ENCODE measurements at regions not wholly inside any gene's neighbourhood (a gene's known extent, or its start where the extent isn't known, plus 50 kb on each side); places are given as distances from the start of the nearest gene placed in this dataset.
A peak's percentile ranks its signal among the peaks of the same experiment; 100 is the strongest.

DNA sequence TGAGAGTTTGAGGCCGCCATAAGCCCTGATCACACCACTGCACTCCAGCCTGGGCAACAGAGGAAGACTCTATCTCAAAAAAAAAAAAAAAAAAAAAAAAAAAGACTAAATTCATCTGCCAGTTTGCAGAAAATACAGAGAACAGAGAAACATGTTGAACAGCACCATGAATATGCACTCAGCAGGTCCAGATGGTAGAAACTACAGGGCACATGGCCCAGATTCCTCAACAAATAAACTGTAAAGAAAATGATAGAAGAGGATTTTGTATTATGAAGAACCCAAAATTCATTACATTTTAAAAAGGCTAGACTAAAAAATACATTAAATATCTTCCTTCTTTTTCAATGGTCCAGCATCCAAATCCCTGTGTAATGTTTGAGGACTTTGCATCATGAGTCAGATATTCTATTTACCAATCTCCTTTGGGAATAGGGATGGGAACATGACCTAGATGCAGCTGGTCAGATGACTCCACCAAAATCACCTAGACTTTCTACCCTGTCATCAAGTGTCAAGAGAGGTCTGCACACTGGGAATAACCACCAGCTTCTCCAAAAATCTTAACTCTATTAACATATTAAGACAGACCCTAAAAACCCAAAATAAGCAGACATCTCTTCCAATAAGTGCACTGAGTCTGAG, 189.1 kb upstream of the TCF21 start:
- H3K9ac ChIP-seq (ENCODE audit: low read length): no peak overlapping the region

GRCh38 chr6:133701633-133702331, 187.1 kb upstream of the TCF21 start:
- no peak overlapping the region for H3K4me3 ChIP-seq (ENCODE audit: low read depth, low read length)
- H3K4ac ChIP-seq (ENCODE audit: low read depth, low read length): no peak overlapping the region
- H3K9ac ChIP-seq (ENCODE audit: low read length): peak overlapping the region; percentile 12
- H2AK5ac ChIP-seq (ENCODE audit: low read length): no peak overlapping the region
- H3K79me2 ChIP-seq (ENCODE audit: control insufficient read depth, insufficient read depth, low read length, poor library complexity): no peaks in the 10 kb centered on the region
- no peaks in the 10 kb centered on the region for H3K9me3 ChIP-seq (ENCODE audit: insufficient read depth, low read depth, low read length)
- H3K4me1 ChIP-seq (ENCODE audit: control insufficient read depth in 1 of 2, insufficient read depth in 2 of 2, low read length in 2 of 2): no peaks in the 10 kb centered on the region
- no peak overlapping the region for H2BK12ac ChIP-seq (ENCODE audit: low read length)
- peak overlapping the region; percentile 23 for H4K8ac ChIP-seq (ENCODE audit: low read depth, low read length)
- H3K27ac ChIP-seq (ENCODE audit: low read depth, low read length): no peak overlapping the region
- no peak overlapping the region for H2AFZ ChIP-seq (ENCODE audit: insufficient read depth, low read length, poor library complexity)
- H3K23ac ChIP-seq (ENCODE audit: low read length): no peak overlapping the region
- no peak overlapping the region for H2BK5ac ChIP-seq (ENCODE audit: low read depth, low read length, poor library complexity)
- H2BK120ac ChIP-seq (ENCODE audit: insufficient read depth, low read length, poor library complexity): no peak overlapping the region
- no peak overlapping the region for H3K14ac ChIP-seq (ENCODE audit: low read length)
- no peak overlapping the region for H4K12ac ChIP-seq (ENCODE audit: low read depth, low read length)
- DNase-seq: no peak
- H3K4me2 ChIP-seq (ENCODE audit: low read length): no peak overlapping the region
- no peaks in the 10 kb centered on the region for H3K36me3 ChIP-seq (ENCODE audit: control insufficient read depth in 1 of 2, insufficient read depth in 2 of 2, low read length in 2 of 2)
- no peak overlapping the region for H3K18ac ChIP-seq (ENCODE audit: low read length)
- H4K91ac ChIP-seq (ENCODE audit: low read depth, low read length): no peak overlapping the region
- no CpG with 5 or more reads among the region's 9 CpGs for WGBS (ENCODE audit: extremely low coverage, insufficient coverage, insufficient read length)
- no peaks in the 10 kb centered on the region for H3K79me1 ChIP-seq (ENCODE audit: low read length)
- H3K27me3 ChIP-seq (ENCODE audit: insufficient read depth, low read length): no peaks in the 10 kb centered on the region

More for the DNA sequence above, 189.1 kb upstream of the TCF21 start:
- Histone ChIP-seq H2BK12ac (ENCODE audit: low read length) (no peak overlapping the region), H4K8ac (ENCODE audit: low read depth, low read length) (no peak overlapping the region), H2AFZ (ENCODE audit: insufficient read depth, low read length, poor library complexity) (no peak overlapping the region), H3K27me3 (ENCODE audit: insufficient read depth, low read length) (no peaks in the 10 kb centered on the region), H3K18ac (ENCODE audit: low read length) (no peak overlapping the region), H2BK120ac (ENCODE audit: insufficient read depth, low read length, poor library complexity) (no peak overlapping the region), H3K4me3 (ENCODE audit: low read depth, low read length) (no peak overlapping the region), H3K36me3 (ENCODE audit: control insufficient read depth in 1 of 2, insufficient read depth in 2 of 2, low read length in 2 of 2) (no peaks in the 10 kb centered on the region), H4K91ac (ENCODE audit: low read depth, low read length) (no peak overlapping the region), H3K27ac (ENCODE audit: low read depth, low read length) (no peak overlapping the region), H2AK5ac (ENCODE audit: low read length) (no peak overlapping the region), H3K9me3 (ENCODE audit: insufficient read depth, low read depth, low read length) (no peaks in the 10 kb centered on the region), H3K23ac (ENCODE audit: low read length) (no peak overlapping the region), H3K4me1 (ENCODE audit: control insufficient read depth in 1 of 2, insufficient read depth in 2 of 2, low read length in 2 of 2) (no peaks in the 10 kb centered on the region), H3K79me2 (ENCODE audit: control insufficient read depth, insufficient read depth, low read length, poor library complexity) (no peaks in the 10 kb centered on the region), H3K4me2 (ENCODE audit: low read length) (no peak overlapping the region), H3K4ac (ENCODE audit: low read depth, low read length) (no peak overlapping the region), H3K14ac (ENCODE audit: low read length) (no peak overlapping the region), H2BK5ac (ENCODE audit: low read depth, low read length, poor library complexity) (no peak overlapping the region), H4K12ac (ENCODE audit: low read depth, low read length) (no peak overlapping the region), H3K79me1 (ENCODE audit: low read length) (no peaks in the 10 kb centered on the region)
- DNase-seq: no peak
- no CpG with 5 or more reads among the region's 1 CpG for WGBS (ENCODE audit: extremely low coverage, insufficient coverage, insufficient read length)

DNA sequence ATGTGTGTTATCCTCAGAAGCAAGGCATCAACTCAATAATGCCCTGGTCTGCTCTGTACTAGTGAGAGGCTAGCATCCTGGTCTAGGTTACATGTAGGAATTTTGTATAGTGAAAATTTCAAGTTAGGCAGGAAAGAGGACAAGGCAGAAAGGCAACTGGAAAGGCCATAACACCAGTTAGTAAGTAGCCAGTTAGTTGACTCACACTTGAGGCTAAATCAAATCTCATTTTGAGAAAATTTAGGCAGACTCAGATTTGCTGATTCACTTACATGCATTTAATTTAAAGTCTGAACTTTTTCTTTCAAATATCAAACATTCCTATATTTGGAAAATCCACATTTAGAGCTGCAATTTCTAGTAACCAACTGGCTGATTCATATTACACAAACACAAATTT, 184.5 kb upstream of the TCF21 start:
- Histone ChIP-seq H3K4me1 (ENCODE audit: control insufficient read depth in 1 of 2, insufficient read depth in 2 of 2, low read length in 2 of 2) (no peaks in the 10 kb centered on the region), H3K14ac (ENCODE audit: low read length) (no peak overlapping the region), H3K4me2 (ENCODE audit: low read length) (no peak overlapping the region), H2BK5ac (ENCODE audit: low read depth, low read length, poor library complexity) (no peak overlapping the region), H3K79me1 (ENCODE audit: low read length) (no peaks in the 10 kb centered on the region), H3K9me3 (ENCODE audit: insufficient read depth, low read depth, low read length) (no peaks in the 10 kb centered on the region), H4K8ac (ENCODE audit: low read depth, low read length) (no peak overlapping the region), H2BK120ac (ENCODE audit: insufficient read depth, low read length, poor library complexity) (no peak overlapping the region), H4K91ac (ENCODE audit: low read depth, low read length) (no peak overlapping the region), H3K79me2 (ENCODE audit: control insufficient read depth, insufficient read depth, low read length, poor library complexity) (no peaks in the 10 kb centered on the region), H4K12ac (ENCODE audit: low read depth, low read length) (no peak overlapping the region), H3K23ac (ENCODE audit: low read length) (no peak overlapping the region), H3K36me3 (ENCODE audit: control insufficient read depth in 1 of 2, insufficient read depth in 2 of 2, low read length in 2 of 2) (no peaks in the 10 kb centered on the region), H2AFZ (ENCODE audit: insufficient read depth, low read length, poor library complexity) (no peak overlapping the region), H3K9ac (ENCODE audit: low read length) (no peak overlapping the region), H3K27ac (ENCODE audit: low read depth, low read length) (no peak overlapping the region), H2AK5ac (ENCODE audit: low read length) (no peak overlapping the region), H2BK12ac (ENCODE audit: low read length) (no peak overlapping the region), H3K27me3 (ENCODE audit: insufficient read depth, low read length) (no peaks in the 10 kb centered on the region), H3K18ac (ENCODE audit: low read length) (no peak overlapping the region), H3K4me3 (ENCODE audit: low read depth, low read length) (no peak overlapping the region), H3K4ac (ENCODE audit: low read depth, low read length) (no peak overlapping the region)
- DNase-seq: no peak

DNA sequence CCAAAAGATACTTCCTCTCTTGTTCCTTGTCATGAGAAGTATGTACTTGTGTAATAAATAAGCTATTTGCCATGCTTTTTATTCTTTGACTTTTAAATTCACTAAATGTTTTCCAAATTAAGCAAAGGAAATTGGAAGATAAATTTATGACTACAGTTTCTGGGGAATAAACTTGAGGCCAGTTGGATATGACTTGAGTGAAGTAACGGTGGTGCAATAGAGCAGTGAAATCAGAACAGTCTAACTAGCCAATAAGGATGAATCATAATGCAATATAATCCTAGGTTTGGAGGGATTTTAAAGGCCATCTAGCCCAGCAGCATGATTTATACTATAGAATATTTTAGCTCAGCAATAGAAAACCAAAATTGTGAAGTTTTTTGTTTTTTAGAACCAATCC, 183.8 kb upstream of the TCF21 start:
- Histone ChIP-seq H4K12ac (ENCODE audit: low read depth, low read length) (no peak overlapping the region), H3K23ac (ENCODE audit: low read length) (no peak overlapping the region), H3K27ac (ENCODE audit: low read depth, low read length) (no peak overlapping the region), H3K36me3 (ENCODE audit: control insufficient read depth in 1 of 2, insufficient read depth in 2 of 2, low read length in 2 of 2) (no peaks in the 10 kb centered on the region), H3K4me3 (ENCODE audit: low read depth, low read length) (no peak overlapping the region), H3K18ac (ENCODE audit: low read length) (no peak overlapping the region), H3K79me1 (ENCODE audit: low read length) (no peaks in the 10 kb centered on the region), H3K4ac (ENCODE audit: low read depth, low read length) (no peak overlapping the region), H3K27me3 (ENCODE audit: insufficient read depth, low read length) (no peaks in the 10 kb centered on the region), H3K14ac (ENCODE audit: low read length) (no peak overlapping the region), H3K9ac (ENCODE audit: low read length) (no peak overlapping the region), H2AK5ac (ENCODE audit: low read length) (no peak overlapping the region), H3K79me2 (ENCODE audit: control insufficient read depth, insufficient read depth, low read length, poor library complexity) (no peaks in the 10 kb centered on the region), H3K4me2 (ENCODE audit: low read length) (no peak overlapping the region), H2BK12ac (ENCODE audit: low read length) (no peak overlapping the region), H2BK120ac (ENCODE audit: insufficient read depth, low read length, poor library complexity) (no peak overlapping the region), H2AFZ (ENCODE audit: insufficient read depth, low read length, poor library complexity) (no peak overlapping the region), H3K9me3 (ENCODE audit: insufficient read depth, low read depth, low read length) (no peaks in the 10 kb centered on the region), H3K4me1 (ENCODE audit: control insufficient read depth in 1 of 2, insufficient read depth in 2 of 2, low read length in 2 of 2) (no peaks in the 10 kb centered on the region), H2BK5ac (ENCODE audit: low read depth, low read length, poor library complexity) (no peak overlapping the region), H4K8ac (ENCODE audit: low read depth, low read length) (no peak overlapping the region), H4K91ac (ENCODE audit: low read depth, low read length) (no peak overlapping the region)
- DNase-seq: no peak
- no CpG with 5 or more reads among the region's 1 CpG for WGBS (ENCODE audit: extremely low coverage, insufficient coverage, insufficient read length)
